Stimulated activated CD4-positive, alpha-beta T cell treated with anti-CD3 and anti-CD28 coated beads, Interleukin-12 subunit alpha, Interleukin-12 subunit beta, amount 100 ng/mL, for 4 hours (primary cell): ENCODE measurements at regions not wholly inside any gene's neighbourhood (a gene's known extent, or its start where the extent isn't known, plus 50 kb on each side); places are given as distances from the start of the nearest gene placed in this dataset.
"Not testable (repeated sequence)": the region's sequence is repeated elsewhere in the genome, so short reads cannot be mapped to it uniquely, and the experiment has no call there.

Experiments used
- DNase-seq: peaks from one replicate; pipeline ENCODE4 v3.0.0-alpha.2; 2020

GRCh38 chr6:139985236-139985815 lies 610.9 kb upstream of the CITED2 start:
- DNase-seq = no peak

DNA sequence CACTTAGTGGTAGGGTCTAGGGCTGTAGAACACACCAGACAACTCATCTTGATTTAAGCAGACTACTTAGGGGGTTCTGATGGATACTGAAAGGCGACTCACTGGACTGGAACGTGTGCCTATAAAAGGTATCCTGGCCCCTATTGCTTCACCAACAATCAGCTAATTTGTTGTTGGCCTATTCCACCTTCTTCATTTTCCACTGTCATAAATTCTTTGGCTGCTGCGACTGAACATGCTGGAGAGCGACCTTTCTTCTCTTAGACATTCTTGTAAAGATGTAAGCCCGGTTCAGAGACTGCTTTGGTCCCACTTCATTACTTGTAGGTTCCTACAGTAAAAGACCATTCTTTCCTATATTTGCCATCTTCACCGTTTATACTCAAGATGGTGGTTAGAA lies 609.9 kb upstream of the CITED2 start:
- DNase-seq = no peak

DNA sequence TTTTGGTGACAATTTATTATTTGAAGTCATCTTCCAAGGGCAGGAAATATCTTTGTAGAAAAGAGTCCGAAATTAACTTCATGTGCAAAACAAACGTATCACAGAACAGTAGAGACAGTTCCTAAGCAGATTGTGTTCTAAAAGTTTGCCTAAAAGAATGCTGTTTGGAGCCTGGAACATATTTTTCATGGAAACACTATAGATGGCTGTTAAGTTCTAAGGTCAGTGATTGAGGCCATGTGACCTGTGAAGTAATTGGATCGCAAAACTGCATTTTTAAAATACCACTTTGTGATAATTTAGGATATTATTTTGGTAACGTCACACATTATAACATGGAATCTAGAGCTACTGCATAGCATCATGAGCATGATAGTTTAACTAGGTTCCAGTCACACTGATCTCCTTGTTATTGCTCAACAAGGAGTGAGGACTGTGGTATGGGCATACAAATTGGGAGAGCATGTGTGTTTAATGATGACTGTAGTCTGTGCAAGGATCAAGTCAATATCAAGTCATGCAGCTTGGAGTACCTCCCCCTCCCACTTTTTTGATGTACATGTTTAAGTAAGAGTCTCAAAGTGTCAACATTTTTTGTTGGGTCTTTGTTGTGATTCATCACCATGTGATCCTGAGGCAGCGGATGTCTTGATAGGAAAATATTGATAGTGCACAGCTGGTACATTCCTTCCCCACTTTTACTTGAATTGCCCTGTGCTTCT lies 609.3 kb upstream of the CITED2 start:
- no peak for DNase-seq

GRCh38 chr6:139982652-139983295 lies 608.3 kb upstream of the CITED2 start:
- no peak for DNase-seq

DNA sequence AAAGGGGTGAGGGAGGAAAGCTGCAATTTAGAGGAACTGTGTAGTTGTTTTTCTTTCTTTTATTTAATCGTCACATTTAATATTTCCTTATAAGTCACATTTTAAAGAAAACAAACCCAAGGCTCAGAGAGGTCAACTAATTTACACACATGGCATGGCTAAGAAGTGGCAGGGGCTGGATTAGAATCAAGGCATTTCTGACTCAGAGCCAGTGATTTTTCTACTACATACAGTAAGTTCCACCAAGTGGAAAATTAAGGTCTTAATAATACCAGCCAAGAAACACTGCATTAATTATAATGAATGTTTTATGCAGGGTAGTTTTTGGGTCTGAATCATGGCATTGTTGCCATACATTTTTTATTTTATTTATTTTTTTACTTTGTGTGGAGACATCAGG lies 607.7 kb upstream of the CITED2 start:
- DNase-seq = no peak

DNA sequence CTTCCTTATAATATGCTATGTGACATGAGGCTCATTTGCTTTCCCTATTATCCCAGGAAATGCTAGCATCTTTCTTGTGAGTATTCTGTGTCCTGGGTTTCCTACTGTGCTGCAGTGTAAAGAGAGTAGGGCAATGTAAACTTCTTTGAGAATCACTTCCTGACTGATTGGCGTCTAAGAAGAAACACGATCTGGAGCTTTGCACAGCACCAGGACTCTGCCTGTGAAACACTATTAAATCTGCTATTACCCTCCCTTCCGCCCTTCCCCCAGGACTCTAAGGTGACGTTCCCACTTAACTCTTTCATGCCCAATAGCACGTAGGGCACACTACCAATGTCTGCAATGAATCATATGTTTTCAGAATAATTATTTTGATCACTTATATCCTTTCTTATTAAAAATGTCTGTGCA lies 607.3 kb upstream of the CITED2 start:
- DNase-seq = no peak

GRCh38 chr6:139981066-139981624 lies 606.7 kb upstream of the CITED2 start:
- DNase-seq = no peak

DNA sequence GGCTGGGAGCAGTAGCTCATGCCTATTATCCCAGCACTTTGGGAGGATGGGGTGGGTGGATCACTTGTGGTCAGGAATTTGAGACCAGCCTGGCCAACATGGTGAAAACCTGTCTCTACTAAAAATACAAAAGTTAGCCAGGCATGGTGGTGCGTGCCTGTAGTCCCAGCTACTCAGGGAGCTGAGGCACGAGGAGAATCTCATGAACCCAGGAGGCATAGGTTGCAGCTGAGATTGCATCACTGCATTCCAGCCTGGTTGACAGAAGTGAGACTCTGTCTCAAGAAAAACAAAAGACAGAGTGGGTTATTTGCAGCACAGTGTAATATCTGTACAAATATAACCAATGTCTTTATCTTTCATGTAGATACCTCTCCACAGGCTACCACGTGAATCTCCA lies 606.2 kb upstream of the CITED2 start:
- DNase-seq = not testable (repeated sequence)

DNA sequence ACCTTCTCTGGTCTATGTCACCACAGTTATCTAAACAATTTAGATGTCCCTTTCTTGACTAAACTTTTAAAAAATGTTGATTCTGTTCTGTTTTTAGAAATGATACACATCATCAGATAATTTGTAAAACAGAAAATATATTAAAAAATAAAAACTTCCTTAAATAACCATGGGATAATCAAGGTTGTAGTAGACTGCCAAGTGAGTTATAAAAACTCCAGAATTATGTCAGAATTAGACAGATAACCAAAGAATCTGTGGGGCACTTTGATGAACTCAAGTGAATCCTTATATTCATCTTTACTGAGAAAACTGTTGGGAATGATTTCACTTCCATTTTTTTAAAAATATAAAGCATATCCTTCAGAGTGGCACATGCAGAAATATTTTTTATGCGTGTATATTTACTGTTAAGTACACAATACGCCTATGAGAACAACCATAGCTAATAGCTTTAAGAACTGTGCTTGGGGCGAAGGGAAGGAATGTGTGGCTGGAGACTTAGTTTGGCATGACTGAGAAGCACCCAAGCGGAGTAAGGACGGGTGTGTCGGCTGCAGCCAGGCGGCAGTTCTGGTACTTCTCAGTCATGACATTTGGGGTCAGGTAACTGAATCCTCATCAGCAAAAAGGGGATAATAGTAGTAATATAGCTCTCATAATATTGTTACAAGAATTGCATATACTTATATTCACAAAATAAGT lies 604.7 kb upstream of the CITED2 start:
- no peak for DNase-seq

- DNase-seq = no peak
These were observed 603.5 kb upstream of the CITED2 start for GRCh38 chr6:139977887-139978332.

DNA sequence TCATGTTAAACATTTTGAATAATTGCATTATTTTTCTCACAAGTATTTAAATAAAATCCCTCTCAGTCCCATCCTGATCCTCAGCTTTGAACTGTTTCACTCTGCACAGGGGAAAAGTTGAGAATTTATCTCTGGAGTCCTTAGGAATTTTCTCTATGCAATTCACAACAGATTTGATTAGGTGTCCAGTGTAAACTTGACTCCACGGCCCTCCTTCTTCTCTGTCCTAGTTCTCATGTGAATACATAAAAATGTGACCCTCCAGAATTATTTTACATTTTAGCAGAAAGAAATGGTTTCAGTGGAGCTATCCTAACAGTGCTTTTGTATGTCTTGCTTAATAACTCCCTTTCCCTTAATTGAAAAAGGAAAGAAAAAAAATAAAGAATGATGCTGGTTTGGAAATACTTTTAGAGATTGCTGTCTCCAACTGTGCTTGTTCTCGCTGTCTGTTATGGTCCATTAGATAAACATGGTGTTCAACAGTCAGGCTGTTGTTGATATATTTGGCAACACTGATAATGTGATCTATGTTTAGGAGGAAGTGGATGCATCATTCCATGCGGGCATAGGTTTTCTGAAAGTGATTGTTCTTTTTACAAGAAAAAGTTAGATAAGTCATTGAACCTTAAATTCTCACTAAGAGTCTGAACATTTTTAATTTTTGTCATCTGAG lies 599.4 kb upstream of the CITED2 start:
- DNase-seq = no peak

DNA sequence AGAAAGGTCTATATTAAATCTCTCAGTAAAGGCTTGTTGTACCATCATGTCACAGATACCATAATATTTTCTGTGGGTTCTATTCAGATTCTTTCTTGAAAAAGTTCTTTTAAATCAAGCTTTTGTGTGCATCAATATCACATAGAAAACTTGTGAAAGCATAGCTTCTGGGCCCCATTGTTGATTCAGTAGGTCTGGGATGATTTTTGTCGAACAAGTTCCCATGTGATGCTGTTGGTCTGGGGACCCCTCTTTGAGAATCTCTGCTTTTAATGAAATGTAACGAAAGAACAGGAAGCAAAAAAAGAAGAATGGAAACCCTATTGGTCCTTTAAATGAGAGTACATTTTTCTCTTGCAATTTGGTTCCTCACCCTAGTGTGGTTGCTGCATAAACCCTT lies 597.7 kb upstream of the CITED2 start:
- DNase-seq = no peak

DNA sequence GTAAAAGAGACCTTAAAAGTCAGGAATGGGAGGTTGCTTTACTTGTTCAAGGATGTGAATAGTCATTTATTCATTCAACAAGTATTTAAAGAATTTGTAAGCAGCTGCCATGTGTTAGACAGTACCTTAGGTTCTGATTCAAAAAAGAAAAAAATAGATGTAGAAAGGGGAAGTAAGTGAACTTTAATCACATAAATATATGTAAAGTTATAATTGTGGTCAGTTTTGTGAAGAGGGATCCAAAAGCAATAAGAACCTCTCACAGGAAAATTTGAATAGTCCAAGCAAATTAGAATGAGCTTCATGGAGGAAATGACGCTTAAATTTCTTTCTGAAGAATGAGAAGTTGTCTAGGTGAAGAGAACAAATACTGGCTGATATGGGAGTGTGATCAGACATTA lies 596.1 kb upstream of the CITED2 start:
- no peak for DNase-seq

DNA sequence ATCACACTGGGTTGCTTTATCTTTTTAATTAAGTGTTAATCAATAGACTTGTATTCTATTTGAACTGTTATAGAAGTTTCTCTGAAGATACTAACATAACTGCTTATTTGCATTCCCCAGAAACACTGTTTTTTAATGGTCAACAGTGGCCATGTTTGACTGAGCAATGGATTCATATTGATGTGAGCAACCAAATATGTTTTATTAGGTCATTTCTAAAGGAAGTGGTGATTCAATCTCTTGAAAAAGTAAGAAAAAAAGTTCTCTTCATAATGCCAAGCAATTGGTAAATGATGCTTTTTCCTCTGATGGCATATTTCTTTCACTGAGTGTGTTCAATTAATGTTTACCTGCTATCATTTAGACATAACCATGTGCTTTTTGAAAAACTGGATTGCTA lies 593.0 kb upstream of the CITED2 start:
- DNase-seq = no peak

- no peak for DNase-seq
These were observed 590.9 kb upstream of the CITED2 start for GRCh38 chr6:139965393-139965792.

DNA sequence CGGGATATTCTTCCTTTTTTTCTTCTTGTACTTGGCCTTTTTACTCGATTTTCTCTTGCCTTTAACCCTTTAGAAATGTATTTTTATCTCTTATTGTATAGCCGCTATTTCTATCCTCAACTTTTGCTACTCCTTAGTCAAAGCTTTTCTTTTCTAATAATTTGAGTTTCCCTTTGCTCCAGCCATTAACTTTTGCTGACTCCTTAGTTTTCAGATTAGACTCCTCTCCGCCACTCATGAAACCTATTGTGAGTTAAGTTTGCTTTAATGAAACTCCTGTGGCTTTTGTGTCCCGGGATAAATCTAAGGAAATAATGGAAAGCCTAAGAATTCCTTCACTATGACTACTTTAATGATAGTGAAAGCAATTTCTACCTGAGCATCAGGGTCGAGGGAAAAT lies 590.3 kb upstream of the CITED2 start:
- no peak for DNase-seq

- no peak for DNase-seq
These were observed 588.4 kb upstream of the CITED2 start for GRCh38 chr6:139962654-139963347.

- DNase-seq = no peak
These were observed 586.7 kb upstream of the CITED2 start for GRCh38 chr6:139961190-139961589.

GRCh38 chr6:139960671-139961070 lies 586.2 kb upstream of the CITED2 start:
- no peak for DNase-seq

- DNase-seq = no peak
These were observed 581.1 kb upstream of the CITED2 start for GRCh38 chr6:139955366-139956155.

DNA sequence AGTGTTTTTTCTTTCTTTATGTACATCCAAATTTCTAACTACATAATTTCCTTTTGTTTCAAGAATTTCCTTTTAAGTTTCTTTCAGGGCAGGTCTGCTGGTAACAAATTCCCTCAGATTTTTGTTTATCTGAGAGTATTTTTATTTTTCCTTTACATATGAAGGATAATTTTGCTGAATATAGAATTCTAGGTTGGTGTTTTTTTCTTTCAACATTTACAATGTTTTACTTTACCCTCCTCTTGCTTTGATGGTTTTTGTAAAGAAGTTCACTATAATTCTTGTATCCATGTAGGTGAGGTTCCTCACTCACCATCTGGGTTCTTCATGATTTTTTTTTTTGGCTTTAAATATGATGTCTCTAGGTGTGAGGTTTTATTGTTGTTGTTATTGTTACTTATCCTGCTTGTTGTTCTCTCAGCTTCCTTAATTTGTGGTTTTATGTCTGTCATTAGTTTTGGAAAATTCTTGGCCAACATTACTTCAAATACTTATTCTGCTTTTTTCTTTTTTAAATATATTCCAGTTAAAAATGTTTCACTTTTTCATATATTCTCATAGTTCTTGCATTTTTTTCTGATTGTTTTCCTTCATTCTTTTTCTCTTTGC lies 580.1 kb upstream of the CITED2 start:
- DNase-seq = no peak
